ENCODE measurements at regions not wholly inside any gene's neighbourhood (a gene's known extent, or its start where the extent isn't known, plus 50 kb on each side); places are given as distances from the start of the nearest gene placed in this dataset.
"Not testable (repeated sequence)": the region's sequence is repeated elsewhere in the genome, so short reads cannot be mapped to it uniquely, and the experiment has no call there.

DNA sequence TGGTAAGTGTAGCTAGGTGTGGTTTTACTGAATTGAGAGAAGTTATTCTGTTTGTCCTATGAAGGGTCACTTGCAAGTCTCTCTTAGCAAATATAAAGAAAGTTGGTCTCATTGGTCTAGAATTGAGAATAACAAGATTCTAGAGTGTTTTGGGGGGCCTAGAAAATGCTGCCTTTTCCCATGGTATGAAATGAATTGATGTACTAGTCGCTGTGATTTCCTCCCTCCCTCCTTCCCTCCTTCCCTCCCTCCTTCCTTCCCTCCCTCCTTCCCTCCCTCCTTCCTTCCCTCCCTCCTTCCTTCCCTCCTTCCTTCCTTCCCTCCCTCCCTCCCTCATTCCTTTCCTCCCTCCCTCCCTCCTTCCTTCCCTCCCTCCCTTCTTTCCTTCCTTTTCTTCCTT lies 166.7 kb upstream of the RGS6 start:
- H3K4me3 ChIP-seq (replicated peaks; ENCODE audit: low read depth, low read length), result no peak overlapping the region
- TF ChIP-seq, protein P1, sequence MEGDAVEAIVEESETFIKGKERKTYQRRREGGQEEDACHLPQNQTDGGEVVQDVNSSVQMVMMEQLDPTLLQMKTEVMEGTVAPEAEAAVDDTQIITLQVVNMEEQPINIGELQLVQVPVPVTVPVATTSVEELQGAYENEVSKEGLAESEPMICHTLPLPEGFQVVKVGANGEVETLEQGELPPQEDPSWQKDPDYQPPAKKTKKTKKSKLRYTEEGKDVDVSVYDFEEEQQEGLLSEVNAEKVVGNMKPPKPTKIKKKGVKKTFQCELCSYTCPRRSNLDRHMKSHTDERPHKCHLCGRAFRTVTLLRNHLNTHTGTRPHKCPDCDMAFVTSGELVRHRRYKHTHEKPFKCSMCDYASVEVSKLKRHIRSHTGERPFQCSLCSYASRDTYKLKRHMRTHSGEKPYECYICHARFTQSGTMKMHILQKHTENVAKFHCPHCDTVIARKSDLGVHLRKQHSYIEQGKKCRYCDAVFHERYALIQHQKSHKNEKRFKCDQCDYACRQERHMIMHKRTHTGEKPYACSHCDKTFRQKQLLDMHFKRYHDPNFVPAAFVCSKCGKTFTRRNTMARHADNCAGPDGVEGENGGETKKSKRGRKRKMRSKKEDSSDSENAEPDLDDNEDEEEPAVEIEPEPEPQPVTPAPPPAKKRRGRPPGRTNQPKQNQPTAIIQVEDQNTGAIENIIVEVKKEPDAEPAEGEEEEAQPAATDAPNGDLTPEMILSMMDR (IDR thresholded peaks at IDR 0.05; ENCODE audit: low read length, missing control alignments), result no peak
- no peak for DNase-seq (ENCODE audit: low read depth)

DNA sequence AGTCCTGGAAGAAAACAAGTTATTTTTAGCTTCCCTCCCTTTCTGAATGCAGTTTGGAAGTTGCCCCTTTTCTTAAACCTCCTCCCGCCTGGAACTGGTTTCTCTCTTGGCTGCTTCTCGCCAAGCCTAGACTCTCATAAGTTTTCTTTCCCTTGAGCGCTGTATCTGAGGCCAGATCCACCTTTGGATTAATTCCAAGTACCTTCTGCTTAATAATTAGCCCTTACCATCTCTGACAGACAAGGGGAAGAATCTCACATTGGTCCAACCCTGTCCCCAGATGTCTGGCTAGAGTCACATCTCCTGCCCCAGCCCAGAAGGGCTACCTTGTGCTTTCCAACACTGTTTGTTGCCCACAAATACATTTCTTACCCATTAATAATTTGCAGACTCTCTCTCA lies 161.8 kb upstream of the RGS6 start:
- no peak overlapping the region for H3K4me3 ChIP-seq (replicated peaks; ENCODE audit: low read depth, low read length)
- TF ChIP-seq, protein P1 (IDR thresholded peaks at IDR 0.05; ENCODE audit: low read length, missing control alignments), result no peak
- no peak for DNase-seq (ENCODE audit: low read depth)

DNA sequence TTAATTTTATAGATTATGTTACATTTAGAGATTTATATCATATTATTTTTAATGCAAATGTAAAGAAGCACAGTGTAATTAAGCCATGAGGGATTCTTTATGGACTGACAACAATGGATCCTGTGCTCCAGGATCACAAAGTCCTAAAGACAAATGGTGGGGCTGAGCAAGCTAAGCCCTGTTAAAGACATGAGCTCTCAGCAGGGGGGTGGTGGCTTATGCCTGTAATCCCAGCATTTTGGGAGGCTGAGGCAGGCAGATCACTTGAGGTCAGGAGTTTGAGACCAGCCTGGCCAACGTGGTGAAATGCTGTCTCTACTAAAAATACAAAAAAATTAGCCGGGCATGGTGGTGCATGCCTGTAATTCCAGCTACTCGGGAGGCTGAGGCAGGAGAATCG lies 160.8 kb upstream of the RGS6 start:
- DNase-seq (ENCODE audit: low read depth); H3K4me3 ChIP-seq (replicated peaks; ENCODE audit: low read depth, low read length): not testable (repeated sequence)

DNA sequence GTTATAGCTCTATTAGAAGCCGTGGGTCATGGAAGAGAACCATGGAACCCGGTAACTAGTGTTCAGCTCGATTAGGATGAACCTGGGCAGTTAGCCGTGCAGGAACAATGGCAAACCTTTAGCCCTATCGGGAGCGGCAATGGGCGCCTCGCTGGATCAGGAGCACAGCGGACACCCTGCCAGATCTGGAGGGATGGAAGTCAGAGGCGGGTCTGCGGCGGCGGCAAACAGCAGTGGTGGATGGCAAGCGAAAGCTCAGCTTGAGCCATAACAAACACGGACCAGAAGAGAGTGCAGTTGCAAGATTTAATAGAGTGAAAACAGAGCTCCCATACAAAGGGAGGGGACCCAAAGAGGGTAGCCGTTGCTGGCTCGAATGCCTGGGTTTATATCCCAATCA lies 160.2 kb upstream of the RGS6 start:
- DNase-seq (ENCODE audit: low read depth); H3K4me3 ChIP-seq (replicated peaks; ENCODE audit: low read depth, low read length): not testable (repeated sequence)

DNA sequence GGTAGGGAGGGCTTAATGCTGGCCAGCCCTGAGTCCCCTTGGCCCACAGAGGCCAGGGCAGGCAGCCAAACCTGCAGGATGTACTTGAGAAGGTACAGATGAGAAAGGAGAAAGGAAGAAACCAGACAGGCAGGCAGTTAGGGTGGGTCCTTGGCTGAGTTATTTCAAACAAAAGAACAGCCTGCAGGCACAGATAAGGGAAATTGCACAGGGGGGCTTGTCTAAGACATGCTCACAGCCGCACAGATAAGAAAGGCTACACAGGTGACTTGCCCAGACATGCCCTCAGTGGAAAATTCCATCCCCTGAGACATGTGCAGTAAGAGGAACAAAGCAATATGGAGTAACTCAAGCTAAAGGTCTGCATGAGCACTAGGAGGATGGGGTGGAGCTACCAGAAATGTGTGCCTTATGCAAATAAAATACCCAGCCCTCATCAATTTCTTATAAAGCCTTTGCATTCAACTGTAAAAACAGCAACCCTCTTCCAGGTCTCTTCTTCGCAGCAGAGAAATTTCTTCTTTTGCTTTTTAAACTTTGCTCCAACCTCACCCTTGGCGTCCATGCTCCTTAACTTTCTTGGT lies 158.2 kb upstream of the RGS6 start:
- DNase-seq (ENCODE audit: low read depth), result no peak
- TF ChIP-seq, protein P1 (IDR thresholded peaks at IDR 0.05; ENCODE audit: low read length, missing control alignments), result no peak
- no peak overlapping the region for H3K4me3 ChIP-seq (replicated peaks; ENCODE audit: low read depth, low read length)

DNA sequence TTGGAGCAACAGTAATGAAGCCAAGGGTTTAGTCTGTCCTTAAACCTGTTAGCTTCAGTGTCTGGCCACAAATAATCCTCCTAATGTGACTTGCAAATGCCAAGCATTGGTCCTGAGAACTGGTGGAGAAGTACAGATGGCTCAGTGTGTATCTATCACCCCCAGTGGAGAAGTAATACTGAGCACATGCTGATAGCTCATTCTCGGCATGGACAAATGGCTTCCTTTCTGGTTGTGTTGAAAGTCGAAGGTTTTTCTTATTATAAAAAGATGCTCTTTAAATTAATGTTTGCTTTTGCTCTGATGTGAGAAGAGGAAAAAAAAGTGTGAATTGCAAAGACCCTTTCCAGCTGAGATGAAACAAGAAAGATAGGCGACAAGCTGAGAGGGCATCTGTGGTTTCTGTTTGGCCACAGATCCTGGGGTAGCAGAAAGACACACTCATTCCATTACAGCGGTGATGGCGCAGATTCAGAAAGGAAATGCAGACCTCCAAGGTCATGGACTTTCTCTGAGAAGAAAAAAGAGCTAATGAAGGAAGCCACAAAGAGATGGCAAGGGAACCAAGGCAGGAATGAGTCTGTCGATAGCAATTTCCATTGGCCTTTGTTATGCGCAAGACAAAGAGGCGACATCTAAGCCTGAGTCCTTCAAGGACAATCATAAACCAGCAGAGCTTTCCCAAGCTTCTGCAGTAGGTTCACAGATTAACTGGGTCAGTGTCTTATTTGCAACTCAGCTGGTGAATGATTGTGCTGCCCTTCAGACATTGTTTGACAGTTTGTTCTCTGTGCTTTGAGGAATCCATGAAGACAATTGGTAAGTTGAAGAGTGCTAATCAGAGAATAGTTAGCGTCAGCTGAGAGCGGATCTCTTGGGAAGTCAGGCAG lies 155.5 kb upstream of the RGS6 start:
- TF ChIP-seq, protein P1 (IDR thresholded peaks at IDR 0.05; ENCODE audit: low read length, missing control alignments), result no peak
- peak; percentile 10 for DNase-seq (ENCODE audit: low read depth)
- no peak overlapping the region for H3K4me3 ChIP-seq (replicated peaks; ENCODE audit: low read depth, low read length)

DNA sequence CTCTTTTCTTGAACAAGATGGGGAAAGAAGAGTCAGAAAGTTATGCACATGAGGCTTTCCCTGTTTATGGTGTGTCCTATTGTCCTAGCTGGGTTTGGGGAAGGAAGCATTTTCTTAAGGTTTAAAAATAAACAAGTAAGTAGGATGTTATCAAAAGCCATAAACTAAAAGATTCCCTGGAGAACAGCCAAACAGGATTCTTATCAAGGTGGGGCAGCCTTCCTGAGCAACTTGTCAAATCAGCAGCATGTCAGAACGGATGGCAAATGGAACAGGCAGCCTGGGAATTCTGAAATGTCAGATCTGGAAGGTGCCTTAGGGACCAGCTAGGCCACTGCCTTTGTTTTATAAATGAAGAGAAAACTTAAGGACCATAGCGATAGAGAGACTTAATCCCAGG lies 152.2 kb upstream of the RGS6 start:
- DNase-seq (ENCODE audit: low read depth), result no peak
- TF ChIP-seq, protein P1 (IDR thresholded peaks at IDR 0.05; ENCODE audit: low read length, missing control alignments), result no peak
- H3K4me3 ChIP-seq (replicated peaks; ENCODE audit: low read depth, low read length), result no peak overlapping the region

DNA sequence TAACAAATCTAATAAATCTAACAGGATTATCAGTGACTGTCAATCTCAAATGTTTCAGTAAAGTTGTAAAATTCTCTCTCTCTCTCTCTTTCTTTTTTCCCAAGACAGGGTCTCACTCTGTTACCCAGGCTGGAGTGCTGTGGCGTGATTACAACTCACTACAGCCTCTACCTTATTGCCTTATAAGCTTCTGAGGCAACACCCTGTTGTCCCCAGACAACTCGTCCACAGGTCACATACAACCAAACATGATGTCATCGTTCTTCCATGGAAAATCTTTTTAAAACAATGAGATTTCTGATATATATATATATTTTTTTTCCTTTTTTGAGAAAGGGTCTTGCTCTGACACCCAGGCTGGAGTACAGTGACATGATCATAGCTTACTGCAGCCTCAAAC lies 151.4 kb upstream of the RGS6 start:
- no peak for DNase-seq (ENCODE audit: low read depth)
- no peak overlapping the region for H3K4me3 ChIP-seq (replicated peaks; ENCODE audit: low read depth, low read length)
- TF ChIP-seq, protein P1 (IDR thresholded peaks at IDR 0.05; ENCODE audit: low read length, missing control alignments), result no peak

Measured in fibroblast of pulmonary artery (primary cell).